ENCODE measurements at regions not wholly inside any gene's neighbourhood (a gene's known extent, or its start where the extent isn't known, plus 50 kb on each side); places are given as distances from the start of the nearest gene placed in this dataset.
"Not testable (repeated sequence)": the region's sequence is repeated elsewhere in the genome, so short reads cannot be mapped to it uniquely, and the experiment has no call there.

DNA sequence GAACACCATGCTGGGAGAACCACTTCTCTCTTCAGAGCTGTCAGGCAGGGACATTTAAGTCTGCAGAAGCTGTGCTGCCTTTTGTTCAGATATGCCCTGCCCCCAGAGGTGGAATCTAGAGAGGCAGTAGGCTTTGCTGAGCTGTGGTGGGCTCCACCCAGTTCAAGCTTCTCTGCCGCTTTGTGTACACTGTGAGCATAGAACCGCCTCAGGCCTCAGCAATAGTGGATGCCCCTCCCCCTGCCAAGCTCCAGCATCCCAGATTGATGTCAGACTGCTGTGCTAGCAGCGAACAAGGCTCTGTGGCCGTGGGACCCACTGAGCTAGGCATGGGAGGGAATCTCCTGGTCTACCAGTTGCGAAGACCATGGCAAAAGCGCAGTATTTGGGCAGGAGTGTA lies 121.6 kb downstream of the NFKBIZ start:
- intact Hi-C loops (cut with DNase I) = no loop called here
- 95 to 96% methylated on average over 6 of the region's 6 CpGs for WGBS, 2 donors
- ATAC-seq = no peak
- Histone ChIP-seq H3K4me1 (peaks cover 0 to 7% (median 0%) of the 10 kb centered on the region in 9 donors), H3K27ac (no peak overlapping the region), H3K27me3 (no peaks in the 10 kb centered on the region), H3K4me3 (no peak overlapping the region), H3K9me3 (peaks cover 0 to 8% (median 0%) of the 10 kb centered on the region in 11 donors), H3K36me3 (no peaks in the 10 kb centered on the region)
- DNase-seq = no peak
- TF ChIP-seq CTCF (IDR thresholded peaks at IDR 0.05) = no peak

DNA sequence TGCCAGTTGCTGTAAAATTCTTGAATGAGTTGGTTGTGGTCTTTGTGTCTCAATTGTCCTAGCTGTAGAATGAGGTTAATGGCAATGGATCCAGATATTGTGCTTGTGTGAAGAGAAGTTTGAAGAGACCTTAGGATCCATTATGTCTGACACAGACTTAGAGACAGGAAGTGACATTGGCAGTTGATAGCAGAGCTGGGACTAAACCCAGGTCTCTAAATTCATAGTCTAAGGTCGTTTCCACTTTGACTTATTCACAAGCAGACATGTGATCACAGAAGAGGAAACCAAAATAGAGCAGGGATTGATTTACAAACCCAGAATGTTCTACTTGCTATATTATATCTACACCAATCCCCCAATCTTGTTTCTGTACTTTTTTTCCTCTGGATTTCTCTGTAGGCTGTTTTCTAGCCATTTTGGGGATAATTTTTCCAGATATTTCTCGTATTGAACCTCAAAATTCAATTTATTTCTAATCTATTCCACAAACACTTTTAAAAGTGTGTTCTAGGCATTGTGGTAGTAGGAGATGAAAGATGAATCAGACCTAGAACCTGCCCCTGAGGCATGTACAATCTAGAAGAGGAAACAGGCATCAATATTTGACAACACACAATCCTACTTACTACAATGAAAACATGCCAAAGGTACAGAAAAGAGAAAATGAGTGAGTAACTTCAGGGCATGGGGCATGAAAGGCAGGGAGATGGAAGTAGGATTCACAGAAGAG lies 123.3 kb downstream of the NFKBIZ start:
- Histone ChIP-seq H3K9me3 (peaks cover 0 to 4% (median 0%) of the 10 kb centered on the region in 11 donors), H3K36me3 (no peaks in the 10 kb centered on the region), H3K4me3 (no peak overlapping the region), H3K27me3 (no peaks in the 10 kb centered on the region), H3K27ac (no peak overlapping the region), H3K4me1 (peaks cover 0 to 3% (median 0%) of the 10 kb centered on the region in 9 donors)
- TF ChIP-seq CTCF (IDR thresholded peaks at IDR 0.05) = no peak
- 52 to 61% methylated on average over 2 of the region's 2 CpGs for WGBS, 2 donors
- intact Hi-C loops (cut with DNase I) = no loop called here
- ATAC-seq = no peak
- DNase-seq = no peak

DNA sequence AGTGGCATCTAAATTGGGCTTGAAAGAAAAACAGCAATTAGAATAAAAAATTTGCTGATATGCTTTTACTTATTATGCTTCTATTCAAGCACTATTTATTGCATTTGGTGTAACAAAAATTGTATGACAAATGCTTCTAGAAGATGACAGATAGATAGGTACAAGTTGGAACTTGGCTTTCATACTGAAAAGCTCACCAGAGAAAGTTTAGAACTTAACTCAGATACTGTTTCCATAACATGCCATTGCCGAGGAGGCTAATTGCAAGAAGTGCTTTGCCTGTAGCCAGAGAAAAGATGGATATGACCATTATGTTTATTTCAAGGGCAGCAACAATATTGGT lies 123.8 kb downstream of the NFKBIZ start:
- 91 to 92% methylated on average over 1 of the region's 1 CpG for WGBS, 2 donors
- Histone ChIP-seq H3K4me1 (peaks cover 0 to 3% (median 0%) of the 10 kb centered on the region in 9 donors), H3K9me3 (no peaks in the 10 kb centered on the region), H3K36me3 (no peaks in the 10 kb centered on the region), H3K27me3 (no peaks in the 10 kb centered on the region), H3K4me3 (no peak overlapping the region), H3K27ac (no peak overlapping the region)
- TF ChIP-seq CTCF (IDR thresholded peaks at IDR 0.05) = no peak
- no peak for DNase-seq
- no peak for ATAC-seq
- intact Hi-C loops (cut with DNase I) = no loop called here

DNA sequence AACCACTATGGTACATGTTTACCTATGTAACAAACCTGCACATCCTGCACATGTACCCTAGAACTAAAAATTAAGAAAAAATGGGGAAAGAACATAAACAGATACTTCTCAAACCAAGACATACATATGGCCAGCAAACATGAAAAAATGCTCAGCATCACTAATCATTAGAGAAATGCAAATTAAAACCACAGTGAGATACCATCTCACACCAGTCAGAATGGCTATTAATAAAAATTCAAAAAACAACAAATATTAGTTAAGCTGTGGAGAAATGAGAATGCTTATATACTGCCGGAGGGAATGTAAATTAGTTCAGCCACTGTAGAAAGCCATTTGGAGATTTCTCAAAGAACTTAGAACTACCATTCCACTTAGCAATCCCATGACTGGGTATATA lies 126.1 kb downstream of the NFKBIZ start:
- intact Hi-C loops (cut with DNase I); H3K4me3 ChIP-seq; H3K4me1 ChIP-seq; H3K27ac ChIP-seq; ATAC-seq; H3K9me3 ChIP-seq; H3K27me3 ChIP-seq; H3K36me3 ChIP-seq; DNase-seq: not testable (repeated sequence)
- WGBS, 2 donors = 95 to 100% methylated on average over 1 of the region's 1 CpG

- Histone ChIP-seq H3K4me3 (no peak overlapping the region), H3K27me3 (no peaks in the 10 kb centered on the region), H3K27ac (no peak overlapping the region), H3K36me3 (no peaks in the 10 kb centered on the region), H3K4me1 (peaks cover 0 to 3% (median 0%) of the 10 kb centered on the region in 9 donors), H3K9me3 (no peaks in the 10 kb centered on the region)
- WGBS, 2 donors = 81 to 88% methylated on average over 1 of the region's 1 CpG
- no peak for TF ChIP-seq CTCF (IDR thresholded peaks at IDR 0.05)
- DNase-seq (no peak), ATAC-seq (peak in 3 of 8 donors; percentile 25 to 67 (median 46))
- intact Hi-C loops (cut with DNase I) = no loop called here
These were observed 127.2 kb downstream of the NFKBIZ start for GRCh38 chr3:101976473-101976872.
